ENCODE measurements at regions not wholly inside any gene's neighbourhood (a gene's known extent, or its start where the extent isn't known, plus 50 kb on each side); places are given as distances from the start of the nearest gene placed in this dataset.

DNA sequence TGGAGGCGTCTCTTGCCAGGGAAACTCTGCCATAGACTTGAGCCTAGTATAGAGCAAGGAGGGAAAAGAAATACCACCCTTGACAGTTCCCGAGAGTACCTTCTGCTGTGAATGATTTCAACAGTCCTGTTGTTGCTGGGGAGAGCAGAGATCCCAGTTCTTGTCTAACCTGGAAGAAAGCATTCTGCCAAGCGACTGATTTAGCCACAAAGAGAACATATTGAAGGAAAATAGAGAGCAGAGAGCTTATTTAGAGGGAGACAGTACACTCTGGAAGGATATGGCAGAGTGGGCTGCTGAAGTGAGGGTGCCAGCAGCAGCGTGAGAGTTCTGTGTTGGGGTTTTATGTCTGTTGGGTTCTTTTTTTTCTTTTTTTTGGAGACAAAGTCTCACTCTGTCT, 966.9 kb upstream of the TMEM132C start:
- Histone ChIP-seq H3K4me1 (ENCODE audit: insufficient read depth, low read length) (no peaks in the 10 kb centered on the region), H2BK15ac (ENCODE audit: low read depth, low read length) (no peak overlapping the region), H3K23me2 (ENCODE audit: insufficient read length, low read depth, low read length, poor library complexity, severe bottlenecking) (no peaks in the 10 kb centered on the region), H3K14ac (ENCODE audit: insufficient read depth, low read length) (no peak overlapping the region), H2BK20ac (ENCODE audit: low read depth, low read length, poor library complexity, severe bottlenecking) (no peak overlapping the region), H3K23ac (ENCODE audit: insufficient read length, low read depth, low read length) (no peak overlapping the region), H2BK120ac (ENCODE audit: low read depth, low read length, poor library complexity, severe bottlenecking) (no peak overlapping the region), H3K4ac (ENCODE audit: low read depth, low read length) (no peak overlapping the region), H3K56ac (ENCODE audit: insufficient read length, low read depth, low read length) (no peak overlapping the region), H2AFZ (ENCODE audit: low read length) (no peak overlapping the region), H3K9ac (ENCODE audit: extremely low read depth, insufficient read length, low read length) (no peak overlapping the region), H3T11ph (ENCODE audit: low read length) (no peak overlapping the region), H3K18ac (ENCODE audit: insufficient read length, low read depth, low read length) (no peak overlapping the region), H3K4me2 (ENCODE audit: insufficient read depth, insufficient read length, low read length) (no peak overlapping the region), H3K9me3 (ENCODE audit: control insufficient read depth, low read depth, low read length) (no peaks in the 10 kb centered on the region), H4K20me1 (ENCODE audit: control insufficient read depth, insufficient read depth, insufficient read length) (no peaks in the 10 kb centered on the region), H4K8ac (replicated peaks; ENCODE audit: insufficient read length, low read depth, low read length) (no peak overlapping the region), H3K27me3 (ENCODE audit: insufficient read depth, low read length) (no peaks in the 10 kb centered on the region), H4K5ac (ENCODE audit: insufficient read length, low read depth, low read length) (no peak overlapping the region), H2BK12ac (ENCODE audit: insufficient read length, low read depth, low read length) (no peak overlapping the region), H2BK5ac (ENCODE audit: insufficient read length, low read length) (no peak overlapping the region), H3K79me2 (ENCODE audit: insufficient read depth, low read length) (no peaks in the 10 kb centered on the region), H2AK5ac (ENCODE audit: insufficient read length, low read length) (no peak overlapping the region), H4K91ac (ENCODE audit: insufficient read length, low read depth, low read length) (no peak overlapping the region), H3K27ac (ENCODE audit: insufficient read length, low read depth, low read length) (no peak overlapping the region), H3K79me1 (ENCODE audit: insufficient read depth, low read depth, low read length, poor library complexity, severe bottlenecking) (no peaks in the 10 kb centered on the region)
- Mint-ChIP-seq H3K9me3 (peaks cover 11 to 17% of the 10 kb centered on the region in 2 experiments), H3K27ac (no peak overlapping the region), H3K36me3 (ENCODE audit: insufficient read depth in 1 of 3, low read depth in 3 of 3) (peaks cover 0 to 8% (median 5%) of the 10 kb centered on the region in 3 experiments; a peak in 5 of 7 replicates), H3K27me3 (ENCODE audit: low read depth) (peaks cover 18% of the 10 kb centered on the region), H3K4me1 (no peaks in the 10 kb centered on the region), H3K4me3 (no peak overlapping the region)
- TF ChIP-seq, protein P1, sequence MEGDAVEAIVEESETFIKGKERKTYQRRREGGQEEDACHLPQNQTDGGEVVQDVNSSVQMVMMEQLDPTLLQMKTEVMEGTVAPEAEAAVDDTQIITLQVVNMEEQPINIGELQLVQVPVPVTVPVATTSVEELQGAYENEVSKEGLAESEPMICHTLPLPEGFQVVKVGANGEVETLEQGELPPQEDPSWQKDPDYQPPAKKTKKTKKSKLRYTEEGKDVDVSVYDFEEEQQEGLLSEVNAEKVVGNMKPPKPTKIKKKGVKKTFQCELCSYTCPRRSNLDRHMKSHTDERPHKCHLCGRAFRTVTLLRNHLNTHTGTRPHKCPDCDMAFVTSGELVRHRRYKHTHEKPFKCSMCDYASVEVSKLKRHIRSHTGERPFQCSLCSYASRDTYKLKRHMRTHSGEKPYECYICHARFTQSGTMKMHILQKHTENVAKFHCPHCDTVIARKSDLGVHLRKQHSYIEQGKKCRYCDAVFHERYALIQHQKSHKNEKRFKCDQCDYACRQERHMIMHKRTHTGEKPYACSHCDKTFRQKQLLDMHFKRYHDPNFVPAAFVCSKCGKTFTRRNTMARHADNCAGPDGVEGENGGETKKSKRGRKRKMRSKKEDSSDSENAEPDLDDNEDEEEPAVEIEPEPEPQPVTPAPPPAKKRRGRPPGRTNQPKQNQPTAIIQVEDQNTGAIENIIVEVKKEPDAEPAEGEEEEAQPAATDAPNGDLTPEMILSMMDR (conservative IDR thresholded peaks at IDR 0.05), result no peak
- DNase-seq, result no peak
- no CpG with 5 or more reads among the region's 4 CpGs for WGBS (ENCODE audit: extremely low coverage, insufficient read length, low lambda C conversion rate)

Data from H9 (cell line).